ENCODE measurements at regions not wholly inside any gene's neighbourhood (a gene's known extent, or its start where the extent isn't known, plus 50 kb on each side); places are given as distances from the start of the nearest gene placed in this dataset.

DNA sequence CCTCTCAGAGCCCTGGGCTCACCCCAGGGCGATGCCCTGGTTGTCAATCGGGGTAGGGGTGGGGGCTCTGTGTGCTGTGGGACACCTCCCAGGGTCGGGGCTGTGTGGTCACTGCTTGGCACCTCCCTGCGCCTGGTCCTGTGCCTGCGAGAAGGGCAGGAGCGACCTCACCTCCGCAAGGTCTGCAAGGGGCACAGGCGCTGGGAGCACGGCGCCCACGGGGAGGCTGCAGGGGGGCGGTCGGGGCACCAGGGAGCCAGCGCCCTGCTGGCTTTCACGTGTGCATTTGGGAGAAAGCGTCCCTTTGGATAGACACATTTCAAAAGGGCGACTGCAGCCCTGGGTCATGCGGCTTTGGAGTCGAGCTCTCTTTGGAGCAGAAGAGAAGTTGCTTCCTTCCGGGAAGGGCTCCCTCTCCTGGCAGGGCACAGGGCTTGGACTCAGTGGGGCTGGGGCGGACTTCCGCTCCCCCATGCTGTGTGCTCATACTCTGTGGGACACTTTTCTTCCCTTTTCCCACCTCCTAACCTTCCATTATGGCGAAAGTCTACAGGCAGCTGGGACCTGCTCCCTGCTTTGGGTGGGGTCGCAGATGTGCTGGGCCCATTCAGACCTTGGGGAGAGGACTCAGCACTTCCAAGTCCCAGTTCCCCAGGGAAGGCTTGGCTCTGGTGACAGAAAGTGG lies 52.9 kb upstream of the SLC28A3 start:
- FAIRE-seq, result no peak

DNA sequence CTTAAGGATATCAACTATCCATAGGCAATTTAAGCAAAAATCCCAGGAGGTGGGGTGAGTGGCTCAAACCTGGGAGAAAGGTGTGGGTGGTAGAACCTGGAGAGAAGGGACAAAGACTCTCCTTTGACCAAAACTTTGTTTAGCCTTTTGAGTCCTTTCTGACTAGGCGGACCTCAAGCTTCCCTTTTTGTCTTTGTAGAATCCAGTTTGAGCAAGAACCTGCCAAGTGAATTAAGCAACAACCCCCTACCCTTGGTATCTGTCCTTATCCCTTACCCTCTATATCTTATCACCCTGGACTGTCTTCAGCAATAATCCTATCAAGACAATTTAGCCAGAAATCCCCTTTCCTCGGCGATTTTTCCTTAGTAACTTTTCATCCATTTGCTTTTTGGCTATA lies 53.5 kb upstream of the SLC28A3 start:
- FAIRE-seq, result no peak

DNA sequence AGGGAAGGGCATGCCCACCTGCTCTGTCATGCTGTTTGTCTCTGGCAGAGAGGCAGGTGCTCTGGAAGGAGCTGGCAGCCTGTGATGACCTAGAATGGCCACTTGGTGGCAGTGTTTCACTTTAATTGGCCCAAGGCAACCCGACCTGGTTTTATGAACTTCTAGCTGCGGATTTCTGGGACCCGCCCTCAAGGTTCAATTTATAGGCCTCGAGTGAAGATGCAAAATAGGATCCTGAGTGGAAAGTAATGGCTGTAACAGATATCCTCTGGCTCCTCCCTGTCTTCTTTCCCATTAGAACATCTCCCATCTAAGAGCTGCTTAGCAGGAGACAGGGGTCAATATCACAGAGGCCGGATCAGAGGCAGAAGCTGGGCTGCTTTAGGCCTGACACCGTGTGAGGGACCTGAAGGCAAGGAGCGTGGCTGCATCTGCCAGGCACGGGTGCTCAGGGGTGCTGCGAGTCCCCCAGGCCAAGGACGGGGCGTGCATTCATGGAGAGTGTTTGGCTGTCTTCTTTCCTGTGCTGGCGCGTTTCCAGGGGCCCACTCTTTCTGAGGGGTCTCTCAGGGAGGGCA lies 56.7 kb upstream of the SLC28A3 start:
- FAIRE-seq, result peak; percentile 47

GRCh38 chr9:84397822-84398221 lies 57.3 kb upstream of the SLC28A3 start:
- FAIRE-seq, result no peak

DNA sequence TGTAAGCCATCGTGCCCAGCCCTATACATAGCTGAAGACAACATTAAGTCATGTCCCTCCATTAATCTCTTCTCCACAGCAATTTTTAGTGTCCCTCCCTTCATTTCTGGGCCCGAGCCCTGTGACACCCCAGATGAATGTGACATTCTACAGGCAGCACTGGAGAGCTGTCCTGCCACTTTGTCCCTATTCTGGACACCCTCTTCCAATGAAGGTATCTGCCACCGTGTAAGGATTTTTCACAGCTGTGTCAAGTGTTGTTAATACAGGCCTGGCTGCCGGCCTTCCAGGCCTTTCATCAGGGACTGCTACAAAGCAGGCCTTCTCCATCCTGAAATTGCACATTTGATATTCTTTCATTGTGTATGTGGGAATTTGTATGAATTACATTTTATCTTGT lies 62.0 kb upstream of the SLC28A3 start:
- no peak for FAIRE-seq

DNA sequence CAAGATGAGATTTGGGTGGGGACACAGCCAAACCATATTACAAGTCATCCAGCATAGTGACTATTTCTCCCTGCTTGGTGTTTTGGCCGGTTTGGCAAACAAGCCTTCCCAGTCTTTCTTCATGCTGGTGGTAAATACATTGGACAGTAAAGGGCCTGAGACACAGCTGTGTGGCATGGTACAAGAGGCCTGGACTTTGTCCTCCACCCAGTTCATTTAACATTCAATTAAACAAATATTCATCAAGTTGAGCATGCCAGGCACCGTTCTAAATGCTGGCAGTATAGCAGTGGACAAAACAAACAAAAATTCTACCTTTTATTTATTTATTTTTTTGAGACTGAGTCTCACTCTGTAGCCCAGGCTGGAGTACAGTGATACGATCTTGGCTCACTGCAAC lies 62.7 kb upstream of the SLC28A3 start:
- no peak for FAIRE-seq

GRCh38 chr9:84404095-84404686 lies 63.6 kb upstream of the SLC28A3 start:
- no peak for FAIRE-seq

- no peak for FAIRE-seq
Measured at GRCh38 chr9:84405667-84406066, 65.1 kb upstream of the SLC28A3 start.

DNA sequence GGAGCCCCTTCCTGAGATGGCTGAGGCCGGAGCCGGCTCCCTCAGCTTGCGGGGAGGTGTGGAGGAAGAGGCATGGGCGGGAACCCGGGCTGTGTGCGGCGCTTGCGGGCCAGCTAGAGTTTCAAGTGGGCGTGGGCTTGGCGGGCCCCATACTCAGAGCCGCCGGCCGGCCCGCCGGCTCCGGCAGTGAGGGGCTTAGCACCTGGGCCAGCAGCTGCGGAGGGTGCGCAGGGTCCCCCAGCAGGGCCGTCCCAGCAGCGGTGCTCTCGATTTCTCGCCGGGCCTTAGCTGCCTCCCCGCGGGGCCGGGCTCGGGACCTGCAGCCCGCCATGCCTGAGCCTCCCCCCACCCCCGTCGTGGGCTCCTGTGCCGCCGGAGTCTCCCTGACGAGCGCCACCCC lies 67.9 kb upstream of the SLC28A3 start:
- FAIRE-seq, result no peak

DNA sequence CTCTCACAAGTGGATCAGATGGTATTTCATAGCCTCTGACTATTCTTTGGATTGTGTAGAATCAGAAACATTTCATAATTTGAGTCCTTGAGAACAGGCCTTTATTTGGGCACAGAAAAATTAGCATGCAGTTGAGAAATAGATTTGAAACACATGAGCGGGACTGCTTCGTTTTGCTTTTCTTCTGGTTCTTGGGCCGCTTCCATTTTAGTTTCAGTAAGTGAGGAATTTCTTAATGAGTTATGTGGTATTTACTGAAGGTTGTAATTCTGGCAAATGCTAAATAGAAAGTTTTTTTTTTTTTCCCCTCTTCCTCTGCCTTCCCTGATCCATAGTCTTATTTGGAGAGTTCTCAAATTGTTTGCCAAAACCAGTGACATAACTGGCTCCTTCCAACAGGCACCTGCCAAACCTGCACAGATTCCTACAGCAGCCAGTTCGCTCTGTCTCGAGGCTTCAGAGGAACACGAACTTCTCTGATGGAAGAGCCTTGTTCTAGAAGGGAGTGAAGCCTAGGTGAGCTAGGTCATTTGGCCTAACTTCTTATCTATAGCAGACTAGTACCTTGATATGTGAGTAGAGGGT lies 71.2 kb upstream of the SLC28A3 start:
- no peak for FAIRE-seq

- no peak for FAIRE-seq
Measured at GRCh38 chr9:84412654-84413053, 72.1 kb upstream of the SLC28A3 start.

GRCh38 chr9:84413301-84413700 lies 72.7 kb upstream of the SLC28A3 start:
- FAIRE-seq, result no peak

DNA sequence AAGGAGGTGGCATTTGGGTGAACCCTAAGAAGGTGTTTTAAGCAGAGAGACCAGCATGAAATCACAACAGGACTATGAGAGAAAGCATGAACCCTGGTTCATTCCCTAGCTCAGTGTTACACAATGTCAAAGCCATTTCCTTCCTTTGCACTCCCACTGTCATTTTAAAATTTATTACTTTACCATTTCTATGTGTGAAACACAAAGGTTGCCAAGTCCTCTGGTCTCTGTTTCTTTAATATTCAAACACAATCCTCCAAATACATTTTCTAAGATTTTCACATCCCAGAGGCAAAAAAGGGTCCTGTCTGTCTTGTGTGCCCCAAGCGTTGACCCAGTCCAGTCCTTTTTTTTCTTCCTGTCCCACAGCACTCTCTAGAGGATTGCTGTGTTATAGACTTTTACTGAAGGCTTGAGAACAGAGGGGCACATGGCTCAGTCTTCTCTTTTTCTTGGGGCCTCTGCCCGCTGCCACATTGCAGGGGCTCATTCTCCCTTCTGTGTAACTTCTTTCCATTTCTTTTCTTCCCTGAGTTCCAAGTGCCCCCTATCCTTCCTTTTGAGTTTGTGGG lies 78.6 kb upstream of the SLC28A3 start:
- FAIRE-seq, result no peak

- no peak for FAIRE-seq
Measured at GRCh38 chr9:84424931-84425330, 84.4 kb upstream of the SLC28A3 start.

DNA sequence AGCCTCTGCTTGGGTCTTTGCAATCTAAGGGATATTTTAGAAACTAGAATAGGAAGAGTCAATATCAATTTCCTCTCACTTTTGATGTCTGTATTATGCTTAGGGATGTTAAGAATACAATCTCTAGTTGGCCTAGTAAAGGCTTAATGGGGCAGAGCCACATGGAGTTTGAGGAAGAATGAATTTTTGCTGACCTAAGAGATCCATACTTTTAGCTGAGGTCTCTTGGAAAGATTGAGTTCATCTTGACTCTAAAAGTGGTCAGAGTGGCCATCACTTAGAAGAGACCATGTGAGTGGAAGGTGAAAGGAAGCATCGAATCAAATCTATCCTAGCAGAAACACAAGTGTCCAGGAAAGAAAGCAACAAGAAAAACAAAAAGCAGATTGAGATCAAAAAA lies 92.2 kb upstream of the SLC28A3 start:
- no peak for FAIRE-seq

DNA sequence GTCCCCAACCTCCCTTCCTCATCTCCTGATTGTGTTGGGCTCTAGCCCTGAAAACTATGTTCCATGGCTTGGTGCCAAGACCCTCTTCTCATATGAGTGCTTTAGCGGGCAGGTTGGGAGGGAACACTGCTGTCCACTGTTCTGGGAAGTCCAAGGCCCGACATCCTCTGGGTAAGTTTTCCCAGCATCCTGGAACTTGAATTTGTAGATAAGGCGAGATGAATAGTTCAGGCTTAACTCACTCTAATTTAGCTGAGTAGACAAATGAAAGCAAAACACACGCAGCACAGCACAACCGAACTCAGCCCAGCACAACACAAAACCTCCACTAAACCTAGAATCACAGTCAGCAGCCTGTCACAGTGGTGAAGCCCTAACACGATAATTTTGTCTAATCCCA lies 95.3 kb upstream of the SLC28A3 start:
- no peak for FAIRE-seq

DNA sequence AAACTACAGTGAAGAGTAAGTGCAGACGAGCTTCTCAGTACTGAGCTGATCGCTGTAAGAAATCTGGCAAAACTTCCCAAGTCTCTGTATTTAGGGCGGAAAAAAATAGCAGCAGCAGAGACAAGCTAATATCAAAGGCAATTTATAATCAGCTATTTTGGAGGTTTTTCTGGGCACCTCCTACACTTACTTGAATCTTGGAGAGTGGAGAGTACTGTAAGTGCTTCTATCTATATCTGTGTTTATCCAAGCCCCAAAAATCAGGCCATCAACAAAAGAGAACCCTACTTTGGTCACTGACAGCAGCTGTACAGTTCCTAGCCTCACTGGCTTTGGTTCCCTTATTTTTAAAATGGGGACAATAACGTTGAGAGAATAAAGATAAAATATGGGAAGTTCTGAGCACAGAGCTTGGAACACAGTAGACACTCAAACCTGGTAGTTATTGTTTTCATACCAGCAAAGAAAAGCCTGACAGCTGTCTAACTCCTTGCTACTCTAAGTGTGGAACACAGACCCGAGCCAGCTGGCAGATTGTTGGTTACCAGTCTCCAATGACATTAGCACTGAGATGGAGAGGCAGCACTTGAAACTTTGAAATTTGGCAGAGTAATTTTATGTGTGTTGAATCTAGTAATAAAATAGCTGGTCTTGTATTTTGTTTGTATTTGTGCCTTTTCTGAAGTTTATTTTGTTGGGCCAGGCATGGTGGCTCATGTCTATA lies 96.0 kb upstream of the SLC28A3 start:
- FAIRE-seq, result no peak

GRCh38 chr9:84438391-84438790 lies 97.8 kb upstream of the SLC28A3 start:
- FAIRE-seq, result no peak

- no peak for FAIRE-seq
Measured at GRCh38 chr9:84439250-84439649, 98.7 kb upstream of the SLC28A3 start.

- FAIRE-seq, result no peak
Measured at GRCh38 chr9:84442712-84443111, 102.2 kb upstream of the SLC28A3 start.

DNA sequence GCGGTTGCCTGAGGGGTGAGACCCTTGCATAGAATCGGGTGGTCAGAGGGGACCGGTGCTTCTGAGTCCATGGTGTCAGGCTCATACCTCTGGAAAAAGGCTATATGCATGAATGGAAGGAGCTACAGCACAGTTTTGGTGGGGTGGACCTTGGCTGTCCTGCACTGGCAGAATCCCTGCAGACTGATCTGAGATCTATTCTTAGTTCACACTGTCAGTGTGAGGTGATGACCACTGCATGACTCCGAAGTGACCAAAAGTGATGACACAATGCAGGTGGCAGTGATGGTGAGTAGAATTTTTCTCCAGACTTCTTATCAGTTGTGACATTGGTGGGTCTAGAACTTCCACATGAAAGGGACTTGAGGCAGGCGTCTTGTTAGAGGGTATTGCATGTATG lies 105.2 kb upstream of the SLC28A3 start:
- FAIRE-seq, result no peak

- no peak for FAIRE-seq
Measured at GRCh38 chr9:84447305-84447704, 106.7 kb upstream of the SLC28A3 start.

DNA sequence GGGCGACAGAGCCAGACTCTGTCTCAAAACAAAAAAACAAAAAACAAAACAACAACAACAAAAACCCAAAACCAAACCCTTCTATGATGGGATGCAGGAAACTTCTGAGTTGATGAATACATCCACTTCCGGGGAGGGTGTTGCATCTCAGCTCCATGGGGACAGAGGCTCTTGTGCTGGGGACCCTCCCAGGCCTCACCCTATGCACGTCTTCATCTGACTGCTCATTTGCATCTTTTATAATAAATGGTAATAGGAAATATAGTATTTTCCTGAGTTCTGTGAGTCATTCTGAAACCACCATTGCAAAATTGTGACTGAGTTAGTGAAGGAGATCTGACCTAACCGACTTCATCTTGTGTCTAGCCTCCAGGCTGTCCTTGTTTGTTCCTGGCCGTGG lies 109.5 kb upstream of the SLC28A3 start:
- FAIRE-seq, result no peak
